Inferior parietal cortex (tissue), 1 donor: ENCODE measurements at regions not wholly inside any gene's neighbourhood (a gene's known extent, or its start where the extent isn't known, plus 50 kb on each side); places are given as distances from the start of the nearest gene placed in this dataset.
A peak's percentile ranks its signal among the peaks of the same experiment; 100 is the strongest.
"Not testable (repeated sequence)": the region's sequence is repeated elsewhere in the genome, so short reads cannot be mapped to it uniquely, and the experiment has no call there.

ENCODE experiments used
- DNase-seq: peaks from one replicate; pipeline ENCODE4 v3.0.0-alpha.2; 2016; ENCODE audit errors: extremely low spot score

- DNase-seq = not testable (repeated sequence)
These were observed 207.9 kb downstream of the TMEM121 start for GRCh38 chr14:105734241-105734640.

- not testable (repeated sequence) for DNase-seq
These were observed 209.9 kb downstream of the TMEM121 start for GRCh38 chr14:105736331-105736730.

- no peak for DNase-seq
These were observed 211.3 kb downstream of the TMEM121 start for GRCh38 chr14:105737504-105738246.

- DNase-seq = no peak
These were observed 212.3 kb downstream of the TMEM121 start for GRCh38 chr14:105738638-105739037.

- DNase-seq = no peak
These were observed 213.1 kb downstream of the TMEM121 start for GRCh38 chr14:105739331-105740102.

- DNase-seq = not testable (repeated sequence)
These were observed 213.9 kb downstream of the TMEM121 start for GRCh38 chr14:105740272-105740671.

GRCh38 chr14:105740961-105741360, 214.6 kb downstream of the TMEM121 start:
- not testable (repeated sequence) for DNase-seq

- not testable (repeated sequence) for DNase-seq
These were observed 215.5 kb downstream of the TMEM121 start for GRCh38 chr14:105741707-105742530.

- DNase-seq = no peak
These were observed 216.1 kb downstream of the TMEM121 start for GRCh38 chr14:105742531-105742848.

GRCh38 chr14:105742904-105743701, 216.7 kb downstream of the TMEM121 start:
- not testable (repeated sequence) for DNase-seq

GRCh38 chr14:105744213-105744787, 217.9 kb downstream of the TMEM121 start:
- DNase-seq = not testable (repeated sequence)

GRCh38 chr14:105745433-105746123, 219.2 kb downstream of the TMEM121 start:
- no peak for DNase-seq

GRCh38 chr14:105746124-105746514, 219.7 kb downstream of the TMEM121 start:
- no peak for DNase-seq

- not testable (repeated sequence) for DNase-seq
These were observed 220.6 kb downstream of the TMEM121 start for GRCh38 chr14:105746800-105747502.

GRCh38 chr14:105747503-105748203, 221.3 kb downstream of the TMEM121 start:
- DNase-seq = not testable (repeated sequence)

- peak; percentile 1 for DNase-seq
These were observed 221.8 kb downstream of the TMEM121 start for GRCh38 chr14:105748204-105748578.

- DNase-seq = not testable (repeated sequence)
These were observed 222.3 kb downstream of the TMEM121 start for GRCh38 chr14:105748710-105749109.

- DNase-seq = not testable (repeated sequence)
These were observed 223.6 kb downstream of the TMEM121 start for GRCh38 chr14:105749870-105750541.
